GM21367 (cell line): ENCODE measurements at regions not wholly inside any gene's neighbourhood (a gene's known extent, or its start where the extent isn't known, plus 50 kb on each side); places are given as distances from the start of the nearest gene placed in this dataset.
"Not testable (repeated sequence)": the region's sequence is repeated elsewhere in the genome, so short reads cannot be mapped to it uniquely, and the experiment has no call there.

ENCODE experiments used
- ATAC-seq: cut with Tn5 transposase; IDR thresholded peaks from one replicate; pipeline ENCODE4 v1.9.1; 2021; ENCODE audit not compliant: unreplicated experiment

- ATAC-seq = no peak
Observed at GRCh38 chr3:25895031-25895430, 105.1 kb downstream of the OXSM start.

GRCh38 chr3:25895443-25895842, 105.6 kb downstream of the OXSM start:
- no peak for ATAC-seq

GRCh38 chr3:25897019-25897418, 107.1 kb downstream of the OXSM start:
- ATAC-seq = peak; percentile 86

GRCh38 chr3:25899352-25900101, 109.6 kb downstream of the OXSM start:
- no peak for ATAC-seq

GRCh38 chr3:25900161-25900560, 110.3 kb downstream of the OXSM start:
- ATAC-seq = no peak

- no peak for ATAC-seq
Observed at GRCh38 chr3:25901796-25902195, 111.9 kb downstream of the OXSM start.

- ATAC-seq = no peak
Observed at GRCh38 chr3:25902586-25902985, 112.7 kb downstream of the OXSM start.

GRCh38 chr3:25903371-25904129, 113.7 kb downstream of the OXSM start:
- ATAC-seq = no peak

GRCh38 chr3:25904206-25904605, 114.3 kb downstream of the OXSM start:
- ATAC-seq = no peak

- ATAC-seq = no peak
Observed at GRCh38 chr3:25906132-25906906, 116.4 kb downstream of the OXSM start.

GRCh38 chr3:25907081-25907480, 117.2 kb downstream of the OXSM start:
- ATAC-seq = no peak

- ATAC-seq = no peak
Observed at GRCh38 chr3:25910105-25910504, 120.2 kb downstream of the OXSM start.

GRCh38 chr3:25910997-25911396, 121.1 kb downstream of the OXSM start:
- ATAC-seq = no peak

- ATAC-seq = no peak
Observed at GRCh38 chr3:25911525-25912295, 121.8 kb downstream of the OXSM start.

- no peak for ATAC-seq
Observed at GRCh38 chr3:25913179-25913578, 123.3 kb downstream of the OXSM start.

GRCh38 chr3:25915673-25916072, 125.8 kb downstream of the OXSM start:
- ATAC-seq = no peak

GRCh38 chr3:25916321-25916720, 126.4 kb downstream of the OXSM start:
- ATAC-seq = no peak

- not testable (repeated sequence) for ATAC-seq
Observed at GRCh38 chr3:25931967-25932366, 142.1 kb downstream of the OXSM start.

GRCh38 chr3:25938566-25939325, 148.9 kb downstream of the OXSM start:
- ATAC-seq = no peak

- no peak for ATAC-seq
Observed at GRCh38 chr3:25940935-25941334, 151.0 kb downstream of the OXSM start.
